Glomerular endothelial cell (primary cell): ENCODE measurements at regions not wholly inside any gene's neighbourhood (a gene's known extent, or its start where the extent isn't known, plus 50 kb on each side); places are given as distances from the start of the nearest gene placed in this dataset.
"Not testable (repeated sequence)": the region's sequence is repeated elsewhere in the genome, so short reads cannot be mapped to it uniquely, and the experiment has no call there.

ENCODE experiments used
- DNase-seq: peaks from one replicate; pipeline ENCODE4 v3.0.0-alpha.2; 2011; ENCODE audit warnings: low read depth, low spot score; ENCODE audit errors: extremely low read depth

DNA sequence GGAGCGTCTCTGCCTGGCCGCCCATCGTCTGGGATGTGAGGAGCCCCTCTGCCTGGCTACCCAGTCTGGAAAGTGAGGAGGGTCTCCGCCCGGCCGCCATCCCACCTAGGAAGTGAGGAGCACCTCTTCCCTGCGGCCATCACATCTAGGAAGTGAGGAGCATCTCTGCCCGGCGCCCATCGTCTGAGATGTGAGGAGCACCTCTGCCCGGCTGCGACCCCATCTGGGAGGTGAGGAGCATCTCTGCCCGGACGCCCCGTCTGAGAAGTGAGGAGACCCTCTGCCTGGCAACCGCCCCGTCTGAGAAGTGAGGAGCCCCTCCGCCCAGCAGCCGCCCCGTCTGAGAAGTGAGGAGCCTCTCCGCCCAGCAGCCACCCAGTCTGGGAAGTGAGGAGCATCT is 84.5 kb downstream of the IDS start:
- not testable (repeated sequence) for DNase-seq

DNA sequence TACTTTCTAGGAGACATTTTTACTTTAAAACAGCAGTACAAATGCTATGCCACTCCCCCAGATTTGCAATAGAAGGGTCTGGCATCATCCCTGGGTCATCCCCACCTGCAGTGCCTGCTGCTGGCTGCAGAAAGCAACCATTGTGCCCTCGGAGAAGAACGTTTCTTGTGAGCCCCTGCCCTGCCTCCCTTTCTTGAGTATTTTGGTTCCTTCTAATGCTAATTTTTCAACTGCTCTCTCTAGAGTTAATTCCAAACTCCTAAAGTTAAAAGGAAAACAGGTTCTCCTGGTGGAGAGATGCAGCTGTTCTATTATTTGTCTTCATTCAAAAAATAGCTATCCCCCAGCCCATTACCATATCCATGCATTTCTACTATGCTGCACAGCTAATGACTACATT is 107.1 kb downstream of the IDS start:
- DNase-seq = no peak

DNA sequence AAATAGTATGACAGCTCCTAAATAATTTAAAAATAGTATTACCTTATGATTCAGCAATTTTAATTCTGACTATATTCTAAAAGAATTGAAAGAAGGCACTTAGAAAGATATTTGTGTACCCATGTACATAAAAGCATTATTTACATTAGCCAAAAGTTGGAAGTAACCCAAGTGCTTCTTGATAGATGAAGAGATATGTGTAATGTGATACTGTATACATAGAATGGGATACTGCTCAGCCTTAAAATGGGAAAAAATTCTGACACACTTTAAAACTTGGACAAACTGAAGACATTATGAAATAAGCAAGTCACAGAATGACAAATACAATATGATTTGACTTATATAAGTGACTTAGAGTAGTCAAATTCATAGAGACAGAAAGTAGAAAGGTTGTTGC is 112.2 kb downstream of the IDS start:
- no peak for DNase-seq

DNA sequence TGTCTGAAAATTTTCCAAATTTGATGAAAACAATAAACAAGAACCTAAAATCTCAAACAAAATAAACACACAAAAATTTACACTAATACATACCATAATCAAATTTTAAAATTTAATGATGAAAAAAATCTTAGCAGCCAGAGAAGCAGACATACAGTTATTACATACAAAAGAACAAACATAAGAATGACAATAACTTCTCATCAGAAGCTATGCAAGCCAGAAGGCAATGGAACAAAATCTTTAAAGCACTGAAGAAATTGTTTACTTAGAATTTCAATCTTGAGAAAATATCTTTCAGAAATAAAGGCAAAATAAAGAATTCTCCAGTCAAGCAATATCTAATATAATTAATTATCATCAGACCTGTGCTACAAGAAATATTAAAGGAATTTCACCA is 121.3 kb downstream of the IDS start:
- no peak for DNase-seq

DNA sequence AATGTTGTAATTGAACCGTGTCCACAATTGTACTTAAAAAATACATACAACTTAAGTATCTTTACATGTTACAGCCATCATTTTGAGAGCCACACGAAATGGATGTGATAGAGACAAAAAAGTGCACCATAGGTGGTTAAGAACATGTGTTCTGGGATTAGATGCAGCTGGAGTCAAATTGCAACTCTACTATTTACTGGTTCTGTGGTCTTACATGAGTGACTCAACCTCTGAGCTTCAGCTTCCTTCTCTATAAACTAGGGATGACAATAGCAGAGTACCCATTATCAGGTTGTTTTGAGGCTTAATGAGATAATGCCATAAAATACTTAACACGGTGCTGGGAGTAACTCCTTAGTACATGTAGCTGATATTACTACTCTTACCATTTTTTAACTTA is 130.4 kb downstream of the IDS start:
- DNase-seq = no peak

DNA sequence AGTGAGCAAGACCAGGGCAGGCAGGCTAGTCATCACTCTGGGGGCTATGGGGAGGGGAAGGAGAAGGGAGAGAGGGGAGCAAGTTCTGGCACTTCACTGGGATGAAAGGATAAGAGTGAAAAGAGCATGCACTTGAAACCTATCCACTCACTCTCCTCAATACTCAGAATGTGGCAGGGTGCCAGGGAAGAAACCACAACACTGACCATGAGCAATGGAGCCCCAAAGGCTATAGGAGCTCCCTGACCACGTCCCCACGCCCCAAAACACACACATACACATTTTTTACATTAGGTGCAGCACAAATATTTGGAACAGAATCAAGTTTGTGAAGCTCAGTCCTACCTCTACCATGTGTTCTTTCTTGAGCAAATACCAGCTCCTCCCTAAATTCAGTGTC is 132.2 kb downstream of the IDS start:
- DNase-seq = no peak

DNA sequence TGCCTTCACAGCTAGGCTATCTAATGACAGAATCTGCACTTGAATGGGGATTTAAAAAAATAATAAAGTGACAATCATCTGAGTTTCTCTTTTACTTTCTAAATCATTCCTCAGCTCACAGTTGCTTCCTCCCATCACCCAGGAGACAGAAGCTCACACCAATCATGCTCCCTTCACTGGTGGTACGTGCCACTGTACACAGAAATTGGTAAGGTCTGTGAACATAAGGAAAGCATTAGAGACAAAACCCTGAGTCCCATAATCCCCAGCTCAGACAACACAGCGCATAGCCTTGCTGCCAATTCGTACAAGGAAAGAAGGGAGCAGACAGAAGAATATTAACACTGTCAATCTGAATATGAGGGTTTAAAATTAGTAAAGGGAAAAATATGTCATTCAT is 133.1 kb downstream of the IDS start:
- no peak for DNase-seq

DNA sequence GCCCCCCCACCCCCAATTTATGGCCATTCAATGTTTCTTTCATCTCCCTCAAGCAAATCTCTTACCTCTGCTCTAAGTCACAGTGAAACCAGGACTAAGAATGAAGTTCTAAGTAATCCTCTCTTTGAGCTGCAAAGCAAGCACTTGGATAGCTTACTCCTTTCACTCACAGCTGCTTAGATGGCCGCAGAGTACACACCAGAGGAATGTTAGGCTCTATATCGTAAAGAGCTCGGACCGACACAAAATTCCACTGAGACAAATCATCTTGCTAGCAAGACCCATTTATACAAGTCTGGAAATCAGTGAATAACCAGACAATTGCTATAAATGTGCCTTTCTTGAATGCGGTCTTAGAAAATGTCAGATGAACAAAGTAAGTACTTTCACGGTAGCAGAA is 135.0 kb downstream of the IDS start:
- no peak for DNase-seq

DNA sequence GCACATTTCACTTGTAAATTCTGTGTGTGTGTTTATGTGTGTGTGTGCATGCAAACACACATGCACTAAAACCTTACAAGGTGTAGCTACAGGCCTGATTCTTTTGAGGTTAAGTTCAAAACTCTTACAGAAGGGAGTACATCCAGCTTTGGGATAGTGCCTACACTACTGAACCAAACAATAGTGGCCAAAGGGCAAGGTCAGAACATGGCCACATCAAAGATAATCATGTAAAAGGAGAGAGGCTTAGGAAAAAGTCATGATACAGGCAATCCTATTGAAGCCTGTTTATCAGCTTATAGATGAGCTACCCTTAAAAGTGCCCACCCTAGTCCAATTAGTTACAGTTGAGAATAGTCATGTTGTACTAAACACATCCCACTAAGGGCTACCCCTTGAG is 139.6 kb downstream of the IDS start:
- DNase-seq = no peak

DNA sequence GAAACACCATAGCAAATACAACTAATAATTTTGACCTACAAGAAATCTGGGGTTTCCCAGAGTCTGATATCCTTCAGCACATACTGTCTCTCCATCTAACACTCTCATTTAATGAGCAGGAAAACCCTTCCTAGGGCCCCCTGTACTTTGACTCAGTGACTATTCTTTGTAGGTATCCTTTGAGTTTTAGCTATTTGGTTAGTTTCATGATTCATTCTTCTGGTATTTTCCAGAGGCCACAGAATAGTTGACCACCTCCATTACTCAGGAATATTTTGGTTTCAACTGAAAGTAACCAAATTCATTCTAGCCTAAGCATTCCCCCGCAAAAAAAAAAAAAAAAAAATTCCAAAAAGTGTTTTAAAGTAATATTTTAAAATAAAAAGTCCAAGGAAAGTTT is 140.0 kb downstream of the IDS start:
- no peak for DNase-seq

DNA sequence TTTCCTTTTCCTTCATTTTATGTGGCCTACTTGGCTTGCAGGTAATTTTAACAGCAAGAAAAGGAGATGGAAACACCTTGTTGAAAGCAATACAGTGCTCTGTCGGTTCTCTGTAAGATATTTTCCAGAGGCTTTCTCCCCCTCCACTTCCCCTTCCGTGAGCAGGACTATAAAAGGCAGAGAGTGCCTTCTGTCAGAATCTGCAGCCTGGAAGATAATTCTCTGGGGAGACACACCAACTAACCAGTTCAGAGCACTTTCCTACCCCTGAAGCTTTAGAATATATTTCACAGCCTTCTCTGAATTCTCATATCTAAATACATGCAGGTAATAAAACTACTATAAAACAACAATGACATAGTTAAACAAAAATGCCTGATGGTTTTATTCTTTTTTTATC is 141.1 kb downstream of the IDS start:
- no peak for DNase-seq

DNA sequence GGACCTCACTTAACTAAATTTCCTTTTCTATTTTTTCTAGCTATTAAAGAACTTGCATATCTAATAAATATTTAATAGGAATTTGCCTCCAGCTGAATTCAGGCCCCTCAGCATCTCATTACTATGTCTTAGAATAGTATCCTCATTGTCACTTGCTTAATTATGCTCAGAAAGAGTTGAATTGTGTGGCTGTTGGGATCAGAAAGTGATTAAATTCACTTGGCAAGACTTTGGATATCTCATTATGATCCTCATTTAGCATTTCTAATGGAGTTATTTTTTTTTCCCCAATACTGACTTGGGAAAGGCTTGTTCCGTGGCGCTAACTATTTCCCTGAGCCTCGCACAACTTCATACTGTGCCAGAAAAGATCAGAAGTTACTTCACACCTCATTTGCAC is 158.8 kb downstream of the IDS start:
- no peak for DNase-seq

DNA sequence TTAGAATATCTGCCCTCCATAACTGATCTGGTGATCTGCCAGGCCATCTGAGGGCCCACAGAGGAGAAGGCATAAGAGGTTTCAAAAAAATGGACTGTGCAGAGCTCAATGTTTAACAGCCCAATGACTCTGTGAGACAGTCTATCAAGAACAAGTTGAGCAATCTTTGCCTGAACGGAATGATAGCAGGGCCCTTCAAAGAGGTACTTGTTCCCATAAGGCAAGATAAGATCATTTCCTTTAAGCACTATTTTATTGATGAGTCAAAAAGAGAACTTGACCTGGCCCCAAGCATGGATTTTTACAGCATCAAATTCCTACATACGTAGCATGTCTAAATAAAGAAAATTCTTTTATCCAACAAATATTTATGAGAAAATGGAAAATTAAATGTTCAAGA is 182.8 kb downstream of the IDS start:
- DNase-seq = no peak

DNA sequence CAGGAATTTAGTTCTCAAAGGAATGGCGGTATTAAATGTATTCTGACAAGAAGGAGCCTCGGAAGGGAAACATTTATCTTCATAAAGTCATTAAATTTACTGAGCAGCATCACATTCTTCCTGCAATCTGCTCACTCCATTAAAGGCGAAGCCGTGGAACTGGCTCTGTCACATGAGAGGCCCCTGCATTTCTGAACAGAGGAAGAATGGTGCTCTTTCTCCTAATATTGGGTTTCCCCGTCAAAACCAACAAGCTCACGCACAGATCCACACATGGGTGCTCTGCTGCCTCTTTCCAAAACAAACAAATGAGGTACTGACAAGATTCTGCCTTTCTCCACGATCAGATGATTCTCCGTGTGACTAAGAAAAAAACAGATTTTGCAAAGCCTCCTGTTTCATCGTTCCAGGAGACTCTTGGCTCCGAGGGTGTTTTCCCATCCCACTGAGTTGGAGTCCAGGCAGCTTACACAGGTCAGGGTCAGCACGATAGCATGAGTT is 191.2 kb downstream of the IDS start:
- DNase-seq = no peak

DNA sequence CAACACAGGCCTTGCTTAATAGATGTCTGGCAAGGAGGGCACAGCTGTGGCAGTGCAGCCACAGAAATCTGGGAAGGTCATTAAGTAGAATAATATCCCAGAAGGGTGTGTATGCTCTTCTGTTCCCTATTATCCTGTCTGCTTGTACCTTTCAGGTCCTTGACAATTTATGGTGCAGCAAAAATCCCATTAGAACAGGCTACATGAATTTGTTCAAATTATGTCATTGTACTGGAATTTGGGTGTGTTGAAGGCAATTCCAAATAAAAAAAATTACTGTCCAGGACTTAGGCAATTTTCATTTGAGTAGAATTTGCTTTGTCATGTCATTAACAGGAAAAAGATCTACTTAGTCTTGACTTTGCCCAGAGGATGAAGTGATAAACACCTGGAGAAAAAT is 192.1 kb downstream of the IDS start:
- DNase-seq = no peak

DNA sequence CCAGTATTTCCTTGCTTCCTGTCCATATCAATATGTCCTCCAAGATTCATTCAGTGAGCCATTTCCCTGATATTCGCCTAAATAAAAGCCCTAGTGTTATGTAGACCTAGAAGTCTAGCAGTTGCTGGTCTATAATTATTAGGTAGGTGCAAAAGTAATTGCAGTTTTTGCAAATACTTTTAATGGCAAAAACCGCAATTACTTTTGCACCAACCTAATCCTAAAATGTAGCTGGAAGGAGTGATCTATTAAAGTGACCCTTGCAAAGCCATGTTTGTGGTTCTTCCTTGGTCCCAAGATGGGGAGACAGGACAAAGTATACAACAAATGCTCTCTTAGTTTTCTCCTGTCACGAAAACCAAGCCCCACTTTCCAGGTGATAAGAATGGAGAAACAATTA is 193.0 kb downstream of the IDS start:
- no peak for DNase-seq

DNA sequence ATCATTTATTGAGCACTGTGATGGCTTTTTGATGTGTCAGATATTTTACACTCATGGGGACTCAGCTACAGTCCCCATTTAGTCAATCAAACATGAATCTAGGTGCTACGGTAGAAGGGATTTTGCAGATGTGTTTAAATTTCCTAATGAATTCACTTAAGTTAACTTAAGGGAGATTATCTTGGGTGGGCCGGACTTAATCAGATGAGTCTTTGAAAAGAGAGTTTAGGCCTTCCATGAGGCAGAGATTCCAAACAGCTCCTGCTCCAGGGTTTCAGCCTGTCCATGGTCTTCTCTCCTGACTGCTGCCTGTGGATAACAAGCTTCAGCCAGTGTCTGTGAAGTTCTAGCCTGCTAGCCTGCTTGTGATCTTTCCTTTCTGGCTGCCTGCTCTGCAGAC is 202.4 kb downstream of the IDS start:
- DNase-seq = no peak

DNA sequence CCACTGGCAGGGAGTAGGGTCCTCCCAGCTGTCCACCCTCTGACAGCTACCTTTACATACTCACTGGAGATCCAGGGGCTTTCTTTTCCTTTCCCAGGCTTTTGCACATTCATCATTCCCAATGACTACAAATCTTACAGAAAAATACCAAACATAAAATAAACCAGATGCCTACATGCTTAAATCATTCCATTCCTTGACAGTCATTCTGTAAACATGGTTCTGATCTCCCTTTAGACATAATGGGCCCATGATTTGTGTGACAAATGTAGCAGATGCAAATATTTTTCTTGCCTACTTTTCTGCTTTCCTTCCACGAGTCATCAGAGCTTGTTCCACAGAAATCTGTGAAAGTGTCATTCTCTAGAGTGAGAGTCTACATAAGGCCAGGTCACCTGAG is 207.0 kb downstream of the IDS start:
- DNase-seq = no peak

DNA sequence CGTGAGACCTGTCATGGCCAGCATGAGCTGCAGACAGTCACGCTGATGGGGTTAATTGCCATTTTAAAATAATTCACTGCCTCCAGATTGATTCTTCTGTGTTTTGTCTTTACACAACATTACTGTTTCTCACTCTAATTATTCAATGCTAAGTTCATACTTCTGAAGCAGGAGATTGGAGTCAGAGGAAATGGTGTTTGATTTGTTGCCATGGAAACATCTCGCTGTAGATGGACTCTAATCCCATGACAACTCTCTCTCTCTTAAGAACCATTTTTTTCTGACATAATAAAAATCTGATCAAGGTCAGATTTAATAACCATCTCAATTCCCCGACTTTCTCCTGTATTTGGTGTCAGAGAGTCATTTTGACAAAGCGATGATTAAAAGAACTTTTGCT is 209.0 kb downstream of the IDS start:
- DNase-seq = no peak

DNA sequence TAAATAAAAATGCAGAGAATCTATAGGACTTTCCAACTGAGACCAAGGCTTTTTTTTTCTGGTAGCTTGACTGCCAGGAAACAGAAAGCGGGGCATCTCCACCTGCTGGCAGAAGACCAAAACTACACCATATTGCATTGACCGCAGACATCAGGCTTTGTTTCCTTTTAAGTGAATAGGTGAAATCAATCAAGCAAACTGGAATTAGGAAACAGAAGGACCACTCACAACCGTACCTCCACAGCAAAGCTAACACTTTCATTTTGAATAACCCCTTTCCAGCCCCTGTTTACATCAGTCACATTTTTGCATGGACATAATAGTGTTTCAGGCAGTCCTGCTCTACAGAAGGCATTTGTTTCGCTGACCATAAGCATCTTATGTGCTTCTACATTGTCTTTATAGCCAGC is 218.2 kb downstream of the IDS start:
- peak; percentile 14 for DNase-seq

DNA sequence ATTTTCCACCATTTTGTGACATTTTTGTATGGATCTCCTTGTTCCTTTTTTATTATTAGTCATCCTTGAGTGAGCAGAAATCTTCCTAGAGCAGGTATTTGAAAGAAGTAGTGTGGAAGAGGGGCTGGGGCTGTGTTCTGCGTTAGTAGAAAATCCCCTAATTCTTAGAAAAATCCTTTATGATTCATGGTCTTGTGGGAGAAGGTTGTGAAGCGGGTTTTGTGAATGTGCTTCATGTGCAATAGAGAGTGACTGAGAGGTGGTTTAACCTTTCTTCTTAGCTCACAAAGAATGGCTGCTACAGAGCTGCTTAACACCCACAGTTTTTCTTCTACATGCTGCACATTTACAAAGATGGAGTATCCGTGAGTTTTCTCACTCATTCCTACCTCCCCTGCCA is 220.5 kb downstream of the IDS start:
- no peak for DNase-seq

DNA sequence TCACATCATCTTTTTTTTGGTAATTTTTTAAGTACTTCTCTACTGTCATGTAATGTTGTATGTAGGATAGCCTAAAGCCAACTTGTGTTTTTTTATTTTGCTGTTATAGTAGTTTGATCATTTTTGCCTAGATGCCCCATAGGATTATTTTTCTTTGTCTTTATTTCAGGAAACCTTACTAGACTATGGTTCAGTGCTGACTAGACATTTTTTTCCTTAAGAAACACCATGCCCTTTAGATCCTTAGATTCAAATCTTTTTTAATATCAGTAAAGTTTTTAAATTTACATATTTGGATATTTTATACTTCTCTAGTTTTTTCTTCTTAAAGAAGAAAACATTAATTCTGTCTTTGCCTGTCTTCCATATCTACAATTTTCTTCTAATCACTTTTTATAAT is 221.3 kb downstream of the IDS start:
- no peak for DNase-seq

DNA sequence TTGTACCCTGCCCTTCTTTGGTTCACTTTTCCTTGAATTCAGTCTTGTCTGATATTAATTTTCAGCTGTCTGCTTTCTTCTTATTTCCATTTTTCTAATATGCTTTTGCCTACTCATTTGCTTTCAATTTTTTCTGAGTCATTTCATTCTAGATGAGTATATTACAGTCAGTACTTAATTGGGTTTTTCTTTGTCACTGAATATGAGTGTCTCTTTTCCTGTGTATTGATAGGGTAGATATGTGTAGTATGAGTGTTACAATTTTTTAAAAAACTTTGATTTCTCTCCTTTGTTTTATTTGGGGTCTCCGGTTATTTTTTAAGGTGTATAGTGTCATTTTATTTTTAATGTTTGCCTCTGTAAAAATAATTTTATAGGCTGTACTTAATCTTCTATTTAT is 222.2 kb downstream of the IDS start:
- no peak for DNase-seq

DNA sequence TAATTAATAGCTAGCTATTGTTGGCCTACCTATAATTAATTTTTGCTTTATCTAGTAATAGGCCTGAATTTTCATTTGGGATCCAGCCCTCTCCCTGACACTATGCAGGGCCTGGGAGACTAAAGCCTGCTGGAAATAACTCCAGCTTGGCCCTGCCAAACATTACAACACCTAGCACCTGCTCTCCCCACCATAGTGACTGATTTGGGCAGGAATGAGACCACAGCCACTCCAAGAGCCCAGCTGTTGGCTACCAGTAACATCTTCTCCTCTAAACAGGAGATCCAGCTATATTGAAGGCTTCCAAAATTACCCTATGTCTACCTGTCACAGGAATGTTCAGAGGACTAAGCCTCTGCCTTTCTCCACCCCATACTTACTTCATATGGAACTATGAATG is 225.1 kb downstream of the IDS start:
- no peak for DNase-seq
